ENCODE measurements at regions not wholly inside any gene's neighbourhood (a gene's known extent, or its start where the extent isn't known, plus 50 kb on each side); places are given as distances from the start of the nearest gene placed in this dataset.

DNA sequence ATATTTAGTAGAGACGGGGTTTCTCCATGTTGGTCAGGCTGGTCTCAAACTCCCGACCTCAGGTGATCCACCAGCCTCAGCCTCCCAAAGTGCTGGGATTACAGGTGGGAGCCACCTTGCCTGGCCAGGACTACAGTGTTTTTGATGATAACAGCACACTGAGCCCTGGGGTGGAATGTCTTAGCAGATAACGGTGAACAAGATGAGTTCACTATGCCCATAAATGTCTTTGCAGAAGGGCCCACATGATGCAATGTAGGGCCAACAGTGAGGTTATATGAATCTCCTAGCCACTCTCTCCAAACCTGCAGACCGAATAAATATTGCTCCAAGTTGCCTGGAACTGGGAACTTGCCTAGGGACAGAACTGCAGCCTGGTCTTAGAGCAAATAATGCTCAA lies 235.1 kb downstream of the COG6 start:
- no peaks in the 10 kb centered on the region for H3K4me1 ChIP-seq (ENCODE audit: control insufficient read depth in 2 of 2, insufficient read depth in 1 of 2, low read depth in 1 of 2, low read length in 2 of 2)

DNA sequence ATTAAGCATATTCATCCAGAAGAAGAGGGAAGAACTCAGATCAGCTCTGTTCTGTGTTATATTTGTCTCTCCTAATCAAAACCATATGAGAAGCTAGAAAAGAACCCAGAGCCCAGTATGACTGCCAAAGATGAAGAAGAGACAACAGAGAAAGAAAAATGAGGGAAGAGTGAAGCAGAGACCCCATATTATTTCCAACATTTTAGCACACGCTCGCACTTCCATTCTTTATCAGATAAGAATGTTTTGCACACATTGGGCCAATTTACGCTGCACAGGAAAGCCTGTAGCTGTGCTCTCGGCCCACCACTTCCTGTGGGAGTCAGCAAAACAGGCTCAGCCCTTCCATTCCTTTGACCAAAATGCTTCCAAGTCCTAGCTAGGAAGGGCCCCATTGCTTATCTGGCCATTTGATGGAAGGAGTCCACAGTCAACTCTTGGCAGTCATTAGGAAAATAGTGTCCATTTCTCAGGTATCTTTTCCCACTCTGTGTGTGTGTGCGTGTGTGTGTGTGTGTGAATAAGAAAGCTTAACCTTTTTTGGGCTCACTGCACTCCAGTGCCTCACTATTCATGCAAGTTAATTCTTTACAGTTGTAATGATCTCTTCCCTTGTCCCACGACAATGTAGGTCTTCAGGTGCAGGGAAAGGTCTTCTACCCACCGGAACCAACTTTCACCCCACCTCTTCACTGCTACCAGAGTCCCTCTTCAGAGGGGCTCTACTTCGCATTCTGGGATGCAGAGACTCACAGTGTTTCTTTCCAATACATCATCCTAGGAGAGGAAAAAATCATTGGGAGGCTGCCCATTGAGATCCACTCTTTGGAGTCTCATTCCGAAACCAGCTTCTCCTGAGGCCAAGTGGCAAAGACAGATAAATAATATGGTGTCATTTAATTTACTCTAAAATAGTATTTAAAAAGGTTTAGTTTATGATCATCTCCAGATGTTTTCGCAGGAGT lies 237.5 kb downstream of the COG6 start:
- Histone ChIP-seq H2BK5ac (ENCODE audit: low read length) (no peak overlapping the region), H2BK12ac (ENCODE audit: low read length) (no peak overlapping the region), H3K9me3 (replicated peaks in 1 of 2; ENCODE audit: control insufficient read depth in 2 of 2, insufficient read depth in 1 of 2, low read depth in 1 of 2, low read length in 2 of 2) (no peaks in the 10 kb centered on the region), H3K4me3 (ENCODE audit: low read length in 2 of 2) (no peak overlapping the region), H3K14ac (ENCODE audit: low read length) (no peak overlapping the region), H3K27ac (replicated peaks; ENCODE audit: low read length) (no peak overlapping the region), H2AFZ (ENCODE audit: low read length) (peak overlapping the region; percentile 12), H2BK15ac (ENCODE audit: low read length) (no peak overlapping the region), H3K18ac (ENCODE audit: low read length) (no peak overlapping the region), H3K4ac (ENCODE audit: low read length) (no peak overlapping the region), H3K36me3 (replicated peaks in 1 of 2; ENCODE audit: control insufficient read depth in 2 of 2, insufficient read depth in 2 of 2, low read length in 2 of 2) (no peaks in the 10 kb centered on the region), H3K27me3 (ENCODE audit: control insufficient read depth in 3 of 3, insufficient read depth in 3 of 3, low read depth in 1 of 3, low read length in 3 of 3) (no peaks in the 10 kb centered on the region), H3K4me1 (ENCODE audit: control insufficient read depth in 2 of 2, insufficient read depth in 1 of 2, low read depth in 1 of 2, low read length in 2 of 2) (no peaks in the 10 kb centered on the region), H4K91ac (ENCODE audit: low read depth, low read length, poor library complexity) (no peak overlapping the region), H2AK5ac (ENCODE audit: low read depth, low read length) (no peak overlapping the region), H3K4me2 (ENCODE audit: insufficient read depth, low read length, poor library complexity, severe bottlenecking) (no peak overlapping the region), H3K9ac (ENCODE audit: low read depth, low read length, poor library complexity) (no peak overlapping the region), H2BK120ac (ENCODE audit: low read depth, low read length) (no peak overlapping the region), H3K79me1 (ENCODE audit: low read depth, low read length) (no peaks in the 10 kb centered on the region), H3K23ac (ENCODE audit: low read depth, low read length, poor library complexity) (no peak overlapping the region), H4K8ac (ENCODE audit: low read depth, low read length) (no peak overlapping the region)
- no CpG with 5 or more reads among the region's 10 CpGs for WGBS, 2 donors (ENCODE audit: extremely low coverage in 2 of 2, insufficient read length in 2 of 2, insufficient replicate concordance in 1 of 2)
- no peak for DNase-seq (ENCODE audit: low spot score)

More for the DNA sequence above, 235.1 kb downstream of the COG6 start:
- Histone ChIP-seq H3K4me3 (ENCODE audit: low read length in 2 of 2) (no peak overlapping the region), H3K9ac (ENCODE audit: low read depth, low read length, poor library complexity) (no peak overlapping the region), H3K9me3 (replicated peaks in 1 of 2; ENCODE audit: control insufficient read depth in 2 of 2, insufficient read depth in 1 of 2, low read depth in 1 of 2, low read length in 2 of 2) (no peaks in the 10 kb centered on the region), H3K27me3 (ENCODE audit: control insufficient read depth in 3 of 3, insufficient read depth in 3 of 3, low read depth in 1 of 3, low read length in 3 of 3) (no peaks in the 10 kb centered on the region), H2BK15ac (ENCODE audit: low read length) (no peak overlapping the region), H3K36me3 (replicated peaks in 1 of 2; ENCODE audit: control insufficient read depth in 2 of 2, insufficient read depth in 2 of 2, low read length in 2 of 2) (no peaks in the 10 kb centered on the region), H3K27ac (replicated peaks; ENCODE audit: low read length) (no peak overlapping the region), H2BK5ac (ENCODE audit: low read length) (no peak overlapping the region), H3K23ac (ENCODE audit: low read depth, low read length, poor library complexity) (no peak overlapping the region), H3K4me2 (ENCODE audit: insufficient read depth, low read length, poor library complexity, severe bottlenecking) (no peak overlapping the region), H2BK120ac (ENCODE audit: low read depth, low read length) (no peak overlapping the region), H3K14ac (ENCODE audit: low read length) (no peak overlapping the region), H2AK5ac (ENCODE audit: low read depth, low read length) (no peak overlapping the region), H4K91ac (ENCODE audit: low read depth, low read length, poor library complexity) (no peak overlapping the region), H4K8ac (ENCODE audit: low read depth, low read length) (no peak overlapping the region), H3K4ac (ENCODE audit: low read length) (no peak overlapping the region), H3K18ac (ENCODE audit: low read length) (no peak overlapping the region), H3K79me1 (ENCODE audit: low read depth, low read length) (no peaks in the 10 kb centered on the region), H2AFZ (ENCODE audit: low read length) (no peak overlapping the region), H2BK12ac (ENCODE audit: low read length) (no peak overlapping the region)
- no CpG with 5 or more reads among the region's 4 CpGs for WGBS, 2 donors (ENCODE audit: extremely low coverage in 2 of 2, insufficient read length in 2 of 2, insufficient replicate concordance in 1 of 2)
- DNase-seq (ENCODE audit: low spot score), result no peak

DNA sequence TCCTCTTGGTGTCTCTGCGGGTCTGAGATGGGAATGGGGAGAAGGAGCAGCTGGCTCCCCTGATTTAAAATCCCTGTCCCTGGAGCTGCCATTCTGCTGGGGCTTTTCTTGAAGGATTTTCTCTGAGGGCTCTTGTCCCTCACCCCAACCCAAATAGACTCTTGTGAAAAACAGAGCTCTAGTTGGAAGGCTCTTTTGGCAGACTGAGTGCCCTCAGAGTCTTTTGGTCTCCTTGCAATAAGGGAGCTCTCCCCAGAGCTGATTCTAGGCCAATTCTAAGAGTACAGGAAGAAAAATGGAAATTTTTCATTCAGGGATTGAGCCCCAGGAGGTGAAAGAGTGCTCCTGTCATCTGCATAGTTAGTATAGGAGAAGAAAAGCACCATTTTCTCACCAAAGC lies 238.3 kb downstream of the COG6 start:
- no peaks in the 10 kb centered on the region for H3K79me1 ChIP-seq (ENCODE audit: low read depth, low read length)
- H4K91ac ChIP-seq (ENCODE audit: low read depth, low read length, poor library complexity), result no peak overlapping the region
- H3K27ac ChIP-seq (replicated peaks; ENCODE audit: low read length), result no peak overlapping the region
- H2BK120ac ChIP-seq (ENCODE audit: low read depth, low read length), result no peak overlapping the region
- no peak overlapping the region for H3K9ac ChIP-seq (ENCODE audit: low read depth, low read length, poor library complexity)
- no peak overlapping the region for H4K8ac ChIP-seq (ENCODE audit: low read depth, low read length)
- no peak overlapping the region for H2BK5ac ChIP-seq (ENCODE audit: low read length)
- H3K4me1 ChIP-seq (ENCODE audit: control insufficient read depth in 2 of 2, insufficient read depth in 1 of 2, low read depth in 1 of 2, low read length in 2 of 2), result no peaks in the 10 kb centered on the region
- no peak overlapping the region for H3K4me3 ChIP-seq (ENCODE audit: low read length in 2 of 2)
- no CpG with 5 or more reads among the region's 1 CpG for WGBS, 2 donors (ENCODE audit: extremely low coverage in 2 of 2, insufficient read length in 2 of 2, insufficient replicate concordance in 1 of 2)
- H3K9me3 ChIP-seq (replicated peaks in 1 of 2; ENCODE audit: control insufficient read depth in 2 of 2, insufficient read depth in 1 of 2, low read depth in 1 of 2, low read length in 2 of 2), result no peaks in the 10 kb centered on the region
- no peak overlapping the region for H2BK15ac ChIP-seq (ENCODE audit: low read length)
- H3K14ac ChIP-seq (ENCODE audit: low read length), result no peak overlapping the region
- H3K36me3 ChIP-seq (replicated peaks in 1 of 2; ENCODE audit: control insufficient read depth in 2 of 2, insufficient read depth in 2 of 2, low read length in 2 of 2), result no peaks in the 10 kb centered on the region
- H3K23ac ChIP-seq (ENCODE audit: low read depth, low read length, poor library complexity), result no peak overlapping the region
- H3K27me3 ChIP-seq (ENCODE audit: control insufficient read depth in 3 of 3, insufficient read depth in 3 of 3, low read depth in 1 of 3, low read length in 3 of 3), result no peaks in the 10 kb centered on the region
- H3K18ac ChIP-seq (ENCODE audit: low read length), result no peak overlapping the region
- no peak overlapping the region for H2AK5ac ChIP-seq (ENCODE audit: low read depth, low read length)
- H2AFZ ChIP-seq (ENCODE audit: low read length), result no peak overlapping the region
- no peak overlapping the region for H3K4me2 ChIP-seq (ENCODE audit: insufficient read depth, low read length, poor library complexity, severe bottlenecking)
- H2BK12ac ChIP-seq (ENCODE audit: low read length), result no peak overlapping the region
- no peak for DNase-seq (ENCODE audit: low spot score)
- H3K4ac ChIP-seq (ENCODE audit: low read length), result no peak overlapping the region

DNA sequence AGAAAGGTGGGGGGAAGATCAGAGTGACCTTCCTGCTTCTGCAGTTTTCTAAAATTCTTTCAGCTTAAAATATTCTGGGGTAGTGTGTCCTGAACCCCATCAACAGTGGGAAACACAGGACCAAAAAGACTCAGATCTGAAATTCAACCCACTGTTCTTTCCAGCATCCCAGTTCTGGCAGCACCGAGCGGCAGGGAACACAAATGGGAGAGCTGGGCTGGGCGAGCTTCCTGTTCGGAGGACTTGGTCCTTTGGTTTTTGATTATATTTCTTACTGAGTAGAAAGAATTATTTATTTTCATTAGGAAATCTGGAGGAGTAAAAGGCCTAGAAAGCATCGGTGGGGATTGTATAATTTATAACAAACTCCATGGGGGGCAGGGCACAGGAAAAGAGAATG lies 239.1 kb downstream of the COG6 start:
- no peak for DNase-seq (ENCODE audit: low spot score)
- Histone ChIP-seq H2AK5ac (ENCODE audit: low read depth, low read length) (no peak overlapping the region), H3K36me3 (replicated peaks in 1 of 2; ENCODE audit: control insufficient read depth in 2 of 2, insufficient read depth in 2 of 2, low read length in 2 of 2) (no peaks in the 10 kb centered on the region), H3K9me3 (replicated peaks in 1 of 2; ENCODE audit: control insufficient read depth in 2 of 2, insufficient read depth in 1 of 2, low read depth in 1 of 2, low read length in 2 of 2) (no peaks in the 10 kb centered on the region), H2BK120ac (ENCODE audit: low read depth, low read length) (no peak overlapping the region), H3K18ac (ENCODE audit: low read length) (no peak overlapping the region), H2BK5ac (ENCODE audit: low read length) (no peak overlapping the region), H4K8ac (ENCODE audit: low read depth, low read length) (no peak overlapping the region), H3K79me1 (ENCODE audit: low read depth, low read length) (no peaks in the 10 kb centered on the region), H2BK15ac (ENCODE audit: low read length) (no peak overlapping the region), H2AFZ (ENCODE audit: low read length) (no peak overlapping the region), H3K4me3 (ENCODE audit: low read length in 2 of 2) (no peak overlapping the region), H2BK12ac (ENCODE audit: low read length) (no peak overlapping the region), H3K14ac (ENCODE audit: low read length) (no peak overlapping the region), H3K4me1 (ENCODE audit: control insufficient read depth in 2 of 2, insufficient read depth in 1 of 2, low read depth in 1 of 2, low read length in 2 of 2) (no peaks in the 10 kb centered on the region), H3K27ac (replicated peaks; ENCODE audit: low read length) (no peak overlapping the region), H3K4me2 (ENCODE audit: insufficient read depth, low read length, poor library complexity, severe bottlenecking) (no peak overlapping the region), H3K9ac (ENCODE audit: low read depth, low read length, poor library complexity) (no peak overlapping the region), H3K23ac (ENCODE audit: low read depth, low read length, poor library complexity) (no peak overlapping the region), H3K4ac (ENCODE audit: low read length) (no peak overlapping the region), H3K27me3 (ENCODE audit: control insufficient read depth in 3 of 3, insufficient read depth in 3 of 3, low read depth in 1 of 3, low read length in 3 of 3) (no peaks in the 10 kb centered on the region), H4K91ac (ENCODE audit: low read depth, low read length, poor library complexity) (no peak overlapping the region)
- no CpG with 5 or more reads among the region's 5 CpGs for WGBS, 2 donors (ENCODE audit: extremely low coverage in 2 of 2, insufficient read length in 2 of 2, insufficient replicate concordance in 1 of 2)

Measured in neuronal stem cell (in vitro differentiated cells).